Lung (tissue), 11 donors: ENCODE measurements at regions not wholly inside any gene's neighbourhood (a gene's known extent, or its start where the extent isn't known, plus 50 kb on each side); places are given as distances from the start of the nearest gene placed in this dataset.

ENCODE experiments used
- ATAC-seq: fragments of 200-7000 bp; cut with Tn5 transposase; one replicate; pipeline ENCODE4 v1.9.1; 2020; ENCODE audit warnings: moderate number of reproducible peaks; ENCODE audit not compliant: insufficient read depth, low FRiP score
- DNase-seq, 3 donors: peaks; one replicate each; pipeline ENCODE4 v3.0.0-alpha.2; 2013 to 2017
- H3K27ac ChIP-seq, 2 donors: one replicate each; pipeline ENCODE4 v1.5.1; 2013; ENCODE audit warnings: mild to moderate bottlenecking in 2 of 2, moderate library complexity in 2 of 2, control low read depth in 1 of 2, inconsistent platforms in 1 of 2, low read depth in 1 of 2, low read length in 1 of 2
- H3K27me3 ChIP-seq, 3 donors: one replicate each; pipeline ENCODE4 v1.5.1; 2013; ENCODE audit warnings: low read length in 2 of 3; ENCODE audit not compliant: control insufficient read depth in 3 of 3, insufficient read depth in 3 of 3
- H3K36me3 ChIP-seq, 4 donors: one replicate each; pipeline ENCODE4 v1.5.1; 2013; ENCODE audit warnings: low read length in 4 of 4, mild to moderate bottlenecking in 1 of 4, moderate library complexity in 1 of 4; ENCODE audit not compliant: control insufficient read depth in 4 of 4, insufficient read depth in 4 of 4
- H3K4me1 ChIP-seq, 5 donors: one replicate each; pipeline ENCODE4 v1.5.1; 2013; ENCODE audit warnings: low read length in 5 of 5, mild to moderate bottlenecking in 2 of 5, moderate library complexity in 1 of 5; ENCODE audit not compliant: control insufficient read depth in 5 of 5, insufficient read depth in 5 of 5
- H3K4me3 ChIP-seq: one replicate; pipeline ENCODE4 v1.5.1; 2013; ENCODE audit warnings: mild to moderate bottlenecking, control low read depth, moderate library complexity
- H3K9ac ChIP-seq, 2 donors: one replicate each; pipeline ENCODE4 v1.5.1; 2013; ENCODE audit warnings: low read length in 2 of 2, control low read depth in 1 of 2; ENCODE audit not compliant: insufficient read depth in 1 of 2
- H3K9me3 ChIP-seq, 4 donors: one replicate each; pipeline ENCODE4 v1.5.1; 2013; ENCODE audit warnings: low read length in 3 of 4, mild to moderate bottlenecking in 1 of 4, moderate library complexity in 1 of 4; ENCODE audit not compliant: control insufficient read depth in 4 of 4, insufficient read depth in 3 of 4
- WGBS, 2 donors: extraction: QIAGEN DNeasy Blood & Tissue Kit; methylation state at CpG; one replicate each; pipeline ENCODE4 v1.1.7; 2013; 5-methylcytosine and 5-hydroxymethylcytosine counted together
- TF ChIP-seq, protein P1 (sequence below): IDR thresholded peaks from 2 replicates; pipeline ENCODE4 v1.5.1; 2012; ENCODE audit warnings: mild to moderate bottlenecking; ENCODE audit errors: control extremely low read depth, extremely low read depth
- donor health status: control.
- donor health status: control.
- donor health status: Bipolar disorder and iron deficiency.
- donor health status: healthy.
- donor health status: DM: yes; HTN: yes; CAD: no.

DNA sequence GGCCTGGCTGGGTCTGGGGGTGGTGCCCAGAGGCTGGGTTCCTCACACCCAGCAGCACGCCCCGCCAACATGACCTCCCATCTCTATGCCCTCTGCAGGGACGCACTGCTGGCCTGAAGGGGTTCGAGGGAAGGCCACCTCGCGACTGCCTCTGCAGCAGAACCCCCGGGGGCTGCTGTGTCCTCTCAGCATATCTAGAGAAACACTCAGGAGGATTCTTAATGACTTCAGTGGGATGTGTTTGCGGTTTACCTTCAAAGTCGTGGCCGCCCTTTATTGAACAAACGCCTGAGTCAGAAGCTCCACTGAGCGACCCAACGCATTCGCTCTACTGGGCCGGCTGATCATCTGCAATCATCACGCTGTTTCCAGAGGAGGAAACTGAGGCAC lies 54.8 kb upstream of the GATA5 start:
- peaks cover 0 to 33% (median 8%) of the 10 kb centered on the region in 5 donors for H3K4me1 ChIP-seq
- no peak overlapping the region for H3K4me3 ChIP-seq
- no peaks in the 10 kb centered on the region for H3K36me3 ChIP-seq
- TF ChIP-seq, protein P1, sequence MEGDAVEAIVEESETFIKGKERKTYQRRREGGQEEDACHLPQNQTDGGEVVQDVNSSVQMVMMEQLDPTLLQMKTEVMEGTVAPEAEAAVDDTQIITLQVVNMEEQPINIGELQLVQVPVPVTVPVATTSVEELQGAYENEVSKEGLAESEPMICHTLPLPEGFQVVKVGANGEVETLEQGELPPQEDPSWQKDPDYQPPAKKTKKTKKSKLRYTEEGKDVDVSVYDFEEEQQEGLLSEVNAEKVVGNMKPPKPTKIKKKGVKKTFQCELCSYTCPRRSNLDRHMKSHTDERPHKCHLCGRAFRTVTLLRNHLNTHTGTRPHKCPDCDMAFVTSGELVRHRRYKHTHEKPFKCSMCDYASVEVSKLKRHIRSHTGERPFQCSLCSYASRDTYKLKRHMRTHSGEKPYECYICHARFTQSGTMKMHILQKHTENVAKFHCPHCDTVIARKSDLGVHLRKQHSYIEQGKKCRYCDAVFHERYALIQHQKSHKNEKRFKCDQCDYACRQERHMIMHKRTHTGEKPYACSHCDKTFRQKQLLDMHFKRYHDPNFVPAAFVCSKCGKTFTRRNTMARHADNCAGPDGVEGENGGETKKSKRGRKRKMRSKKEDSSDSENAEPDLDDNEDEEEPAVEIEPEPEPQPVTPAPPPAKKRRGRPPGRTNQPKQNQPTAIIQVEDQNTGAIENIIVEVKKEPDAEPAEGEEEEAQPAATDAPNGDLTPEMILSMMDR = no peak
- 75 to 84% methylated on average over 16 of the region's 16 CpGs for WGBS, 2 donors
- H3K9ac ChIP-seq = no peak overlapping the region
- no peak overlapping the region for H3K27ac ChIP-seq
- peaks cover 0 to 5% (median 0%) of the 10 kb centered on the region in 4 donors for H3K9me3 ChIP-seq
- H3K27me3 ChIP-seq = peaks cover 0 to 4% (median 3%) of the 10 kb centered on the region in 3 donors
- ATAC-seq = no peak
- no peak for DNase-seq

DNA sequence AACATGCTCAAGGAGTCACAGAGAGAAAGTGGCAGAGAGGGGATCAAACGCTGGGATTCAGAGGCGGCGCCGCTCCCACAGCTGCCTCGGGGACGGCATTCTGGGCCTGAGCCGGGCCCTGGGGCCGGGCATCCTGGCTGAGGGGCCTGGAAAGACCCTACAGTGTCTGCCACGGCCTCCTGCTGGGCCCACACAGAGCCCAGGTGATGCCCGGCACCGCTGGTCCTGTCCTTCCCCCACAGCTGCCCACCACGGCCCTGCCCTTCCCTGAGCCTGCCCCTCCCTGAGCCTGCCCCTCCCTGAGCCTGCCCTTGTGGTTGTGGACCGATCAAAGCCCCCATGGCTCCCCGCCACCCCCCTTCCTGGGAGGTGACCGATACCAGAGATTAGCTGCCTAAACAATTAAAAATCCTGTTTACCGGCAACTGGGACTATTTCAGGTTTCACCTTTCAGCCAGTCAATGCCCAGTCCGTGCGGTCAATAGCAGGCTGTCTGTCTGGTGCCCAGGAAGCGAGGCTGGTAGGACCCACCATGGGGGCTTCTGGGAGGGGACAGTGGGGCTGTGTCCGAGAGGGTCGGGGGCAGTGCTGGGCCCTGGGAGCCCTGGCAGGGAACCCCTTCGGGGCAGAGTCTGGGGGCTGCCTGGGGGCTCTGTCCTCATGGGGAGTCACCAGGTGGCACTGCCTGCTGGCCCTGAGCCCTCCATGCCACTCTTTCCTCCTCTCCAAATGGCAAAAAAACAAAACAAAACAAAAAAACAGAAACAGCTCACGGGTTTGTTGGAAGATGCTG lies 55.4 kb upstream of the GATA5 start:
- 79 to 88% methylated on average over 23 of the region's 23 CpGs for WGBS, 2 donors
- Histone ChIP-seq H3K27ac (no peak overlapping the region), H3K27me3 (peaks cover 0 to 4% (median 3%) of the 10 kb centered on the region in 3 donors), H3K4me3 (no peak overlapping the region), H3K9me3 (peaks cover 0 to 1% (median 0%) of the 10 kb centered on the region in 4 donors), H3K4me1 (peaks cover 0 to 33% (median 8%) of the 10 kb centered on the region in 5 donors), H3K36me3 (no peaks in the 10 kb centered on the region), H3K9ac (no peak overlapping the region)
- ATAC-seq (no peak), DNase-seq (no peak)
- TF ChIP-seq, protein P1 = no peak

DNA sequence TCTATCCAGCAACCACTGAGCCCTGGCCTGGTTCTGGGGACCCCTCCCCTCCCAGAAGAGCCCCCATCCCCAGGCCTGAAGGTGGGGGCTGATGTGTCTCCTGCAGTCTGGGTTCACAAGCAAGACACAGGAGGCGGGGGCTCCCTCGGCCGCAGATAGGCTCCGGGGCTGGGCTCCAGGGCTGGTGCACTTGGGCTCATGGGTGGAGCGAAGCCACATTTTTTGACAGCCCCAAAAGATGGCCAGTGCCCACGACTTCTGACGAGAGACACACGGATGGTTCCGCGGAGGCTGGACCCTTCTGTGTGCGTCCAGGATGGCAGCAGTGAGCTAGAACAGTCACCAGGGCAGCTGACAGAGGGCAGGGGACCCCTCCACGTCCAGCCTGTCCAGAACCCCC lies 57.1 kb upstream of the GATA5 start:
- no peak for DNase-seq
- no peak overlapping the region for H3K4me3 ChIP-seq
- no peaks in the 10 kb centered on the region for H3K9me3 ChIP-seq
- WGBS, 2 donors = 87 to 96% methylated on average over 12 of the region's 12 CpGs
- no peaks in the 10 kb centered on the region for H3K27me3 ChIP-seq
- TF ChIP-seq, protein P1 = no peak
- no peak overlapping the region for H3K27ac ChIP-seq
- ATAC-seq = no peak
- peaks cover 0 to 42% (median 8%) of the 10 kb centered on the region in 5 donors for H3K4me1 ChIP-seq
- no peak overlapping the region for H3K9ac ChIP-seq
- H3K36me3 ChIP-seq = no peaks in the 10 kb centered on the region
